ENCODE measurements at regions not wholly inside any gene's neighbourhood (a gene's known extent, or its start where the extent isn't known, plus 50 kb on each side); places are given as distances from the start of the nearest gene placed in this dataset.
"Not testable (repeated sequence)": the region's sequence is repeated elsewhere in the genome, so short reads cannot be mapped to it uniquely, and the experiment has no call there.

GRCh38 chr17:22356603-22357002 is 664.3 kb downstream of the KCNJ18 start:
- TF ChIP-seq FOXM1, BHLHE40 (IDR thresholded peaks at IDR 0.05; ENCODE audit: borderline replicate concordance): not testable (repeated sequence)

Data from HEK293T (cell line).